ENCODE measurements at regions not wholly inside any gene's neighbourhood (a gene's known extent, or its start where the extent isn't known, plus 50 kb on each side); places are given as distances from the start of the nearest gene placed in this dataset.

DNA sequence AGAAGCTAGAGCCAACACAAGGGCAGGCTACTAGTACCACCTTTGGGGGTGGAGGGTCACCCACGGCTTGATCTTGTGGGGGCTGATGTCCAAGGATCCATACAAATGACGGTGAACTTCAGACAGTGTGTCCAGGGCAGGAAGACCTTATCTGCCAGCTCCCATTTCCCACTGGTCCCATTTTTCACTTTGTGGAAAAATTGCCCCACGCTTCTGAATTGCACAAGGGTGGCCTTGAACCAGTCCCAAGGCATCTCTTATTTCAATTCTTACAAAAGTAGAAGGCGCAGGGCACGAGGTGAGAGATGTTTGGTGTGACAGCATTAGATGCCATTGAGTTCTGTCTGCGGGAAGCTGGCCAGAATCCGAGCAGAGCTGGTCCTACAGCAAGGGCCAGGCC is 252.7 kb upstream of the CELF2 start:
- no peak overlapping the region for H3K27ac Mint-ChIP-seq
- no peak overlapping the region for H3K4me3 Mint-ChIP-seq
- TF ChIP-seq, protein P1, sequence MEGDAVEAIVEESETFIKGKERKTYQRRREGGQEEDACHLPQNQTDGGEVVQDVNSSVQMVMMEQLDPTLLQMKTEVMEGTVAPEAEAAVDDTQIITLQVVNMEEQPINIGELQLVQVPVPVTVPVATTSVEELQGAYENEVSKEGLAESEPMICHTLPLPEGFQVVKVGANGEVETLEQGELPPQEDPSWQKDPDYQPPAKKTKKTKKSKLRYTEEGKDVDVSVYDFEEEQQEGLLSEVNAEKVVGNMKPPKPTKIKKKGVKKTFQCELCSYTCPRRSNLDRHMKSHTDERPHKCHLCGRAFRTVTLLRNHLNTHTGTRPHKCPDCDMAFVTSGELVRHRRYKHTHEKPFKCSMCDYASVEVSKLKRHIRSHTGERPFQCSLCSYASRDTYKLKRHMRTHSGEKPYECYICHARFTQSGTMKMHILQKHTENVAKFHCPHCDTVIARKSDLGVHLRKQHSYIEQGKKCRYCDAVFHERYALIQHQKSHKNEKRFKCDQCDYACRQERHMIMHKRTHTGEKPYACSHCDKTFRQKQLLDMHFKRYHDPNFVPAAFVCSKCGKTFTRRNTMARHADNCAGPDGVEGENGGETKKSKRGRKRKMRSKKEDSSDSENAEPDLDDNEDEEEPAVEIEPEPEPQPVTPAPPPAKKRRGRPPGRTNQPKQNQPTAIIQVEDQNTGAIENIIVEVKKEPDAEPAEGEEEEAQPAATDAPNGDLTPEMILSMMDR (IDR thresholded peaks at IDR 0.05): no peak
- no peaks in the 10 kb centered on the region for H3K36me3 Mint-ChIP-seq (ENCODE audit: low read depth)
- peaks cover 10% of the 10 kb centered on the region for H3K4me1 Mint-ChIP-seq
- no peak for DNase-seq
- peaks cover 4% of the 10 kb centered on the region for H3K9me3 Mint-ChIP-seq
- peaks cover 6% of the 10 kb centered on the region for H3K27me3 Mint-ChIP-seq (ENCODE audit: low read depth, poor library complexity)

DNA sequence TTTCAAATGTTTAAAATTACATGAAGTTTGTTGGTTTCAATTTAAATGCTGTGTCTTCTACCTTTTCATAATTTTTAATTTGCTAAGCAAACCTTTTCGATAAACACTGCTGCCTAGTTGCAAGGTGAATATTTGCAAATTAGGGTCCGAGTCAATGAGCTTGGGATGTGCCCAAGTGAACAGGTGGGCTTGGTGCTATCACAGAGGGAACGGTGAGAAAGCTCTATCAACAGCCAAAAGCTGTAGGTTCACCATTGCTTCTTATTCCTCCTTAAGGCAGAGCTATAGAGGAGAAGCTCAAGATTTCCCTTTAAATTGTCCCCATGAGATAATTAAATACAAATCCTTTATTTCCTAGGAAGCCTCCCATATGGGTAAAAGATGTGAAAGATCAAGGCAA is 245.3 kb upstream of the CELF2 start:
- Mint-ChIP-seq H3K27me3 (ENCODE audit: low read depth, poor library complexity) (peaks cover 9% of the 10 kb centered on the region), H3K4me1 (peaks cover 5% of the 10 kb centered on the region), H3K27ac (no peak overlapping the region), H3K36me3 (ENCODE audit: low read depth) (no peaks in the 10 kb centered on the region), H3K9me3 (peaks cover 4% of the 10 kb centered on the region), H3K4me3 (no peak overlapping the region)
- TF ChIP-seq, protein P1 (IDR thresholded peaks at IDR 0.05): no peak
- no peak for DNase-seq

DNA sequence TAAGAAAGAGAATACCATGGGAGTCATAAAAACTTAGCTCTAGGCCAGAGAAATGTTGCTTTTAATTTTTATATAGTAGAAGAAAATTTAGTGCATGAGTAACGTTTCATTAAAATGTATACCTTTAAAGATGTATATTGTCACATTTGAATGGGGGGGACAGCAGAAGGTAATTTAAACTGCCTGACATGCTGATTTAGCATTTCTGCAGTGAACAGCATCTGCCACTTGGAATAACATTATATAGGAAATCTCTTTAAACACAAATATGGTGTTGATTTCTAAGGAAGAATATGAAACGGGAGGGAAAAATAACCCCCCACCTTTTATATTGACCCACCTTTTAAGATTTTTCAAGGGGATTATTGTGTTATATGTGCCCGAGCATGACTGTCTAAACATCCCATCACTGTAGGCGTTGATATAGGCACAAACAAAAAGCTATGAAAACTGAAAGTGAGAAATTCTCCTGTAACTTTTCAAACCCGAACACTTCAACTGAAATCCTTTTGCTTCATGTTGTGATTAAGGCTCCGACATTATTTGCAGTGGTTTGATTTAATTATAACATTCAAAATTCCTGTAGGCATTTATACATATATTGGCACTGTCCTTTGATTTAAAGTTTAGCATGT is 244.7 kb upstream of the CELF2 start:
- Mint-ChIP-seq H3K9me3 (peaks cover 4% of the 10 kb centered on the region), H3K27me3 (ENCODE audit: low read depth, poor library complexity) (peaks cover 7% of the 10 kb centered on the region), H3K36me3 (ENCODE audit: low read depth) (no peaks in the 10 kb centered on the region), H3K4me3 (no peak overlapping the region), H3K4me1 (peaks cover 5% of the 10 kb centered on the region), H3K27ac (no peak overlapping the region)
- TF ChIP-seq, protein P1 (IDR thresholded peaks at IDR 0.05): no peak
- no peak for DNase-seq

DNA sequence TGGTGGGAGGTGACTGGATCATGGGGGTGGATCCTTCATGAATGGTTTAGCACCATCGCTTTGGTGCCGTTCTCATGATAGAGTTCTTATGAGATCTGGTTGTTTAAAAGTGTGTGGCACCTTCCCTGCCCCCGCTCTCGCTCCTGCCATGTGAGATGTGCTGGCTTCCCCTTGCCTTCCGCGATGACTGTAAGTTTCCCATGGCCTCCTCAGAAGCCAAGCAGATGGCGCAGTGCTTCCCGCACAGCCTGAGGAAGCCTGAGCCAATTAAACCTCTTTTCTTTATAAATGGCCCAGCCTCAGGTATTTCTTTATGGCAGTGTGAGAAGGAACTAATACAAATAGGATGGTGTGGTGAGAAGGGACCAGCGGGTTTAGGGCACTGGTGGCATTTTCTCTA is 243.3 kb upstream of the CELF2 start:
- peaks cover 5% of the 10 kb centered on the region for H3K4me1 Mint-ChIP-seq
- H3K9me3 Mint-ChIP-seq: no peaks in the 10 kb centered on the region
- no peak for DNase-seq
- no peak overlapping the region for H3K27ac Mint-ChIP-seq
- no peaks in the 10 kb centered on the region for H3K36me3 Mint-ChIP-seq (ENCODE audit: low read depth)
- H3K27me3 Mint-ChIP-seq (ENCODE audit: low read depth, poor library complexity): peaks cover 7% of the 10 kb centered on the region
- H3K4me3 Mint-ChIP-seq: no peak overlapping the region
- TF ChIP-seq, protein P1 (IDR thresholded peaks at IDR 0.05): no peak

DNA sequence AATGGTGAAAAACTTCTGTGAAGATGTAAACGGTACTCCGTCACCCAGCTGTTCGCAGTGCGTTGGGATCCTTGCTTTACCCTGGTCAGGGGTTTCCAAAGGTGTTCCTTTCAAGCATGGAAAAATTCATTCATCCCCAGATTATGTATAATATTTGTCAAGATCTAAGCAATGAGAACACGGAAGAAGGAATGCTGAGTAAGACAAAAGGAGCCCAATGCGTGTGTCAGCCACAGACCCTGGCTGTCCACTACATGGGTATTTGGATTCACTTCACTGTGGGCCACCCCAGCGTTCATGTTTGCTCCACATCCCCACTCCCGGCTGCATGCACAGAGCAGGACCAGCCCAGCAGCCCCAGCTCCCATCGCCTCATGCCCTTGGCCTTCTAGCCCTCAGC is 241.3 kb upstream of the CELF2 start:
- Mint-ChIP-seq H3K27ac (no peak overlapping the region), H3K4me3 (no peak overlapping the region), H3K36me3 (ENCODE audit: low read depth) (no peaks in the 10 kb centered on the region), H3K27me3 (ENCODE audit: low read depth, poor library complexity) (peaks cover 5% of the 10 kb centered on the region), H3K9me3 (peaks cover 4% of the 10 kb centered on the region), H3K4me1 (no peaks in the 10 kb centered on the region)
- DNase-seq: no peak
- TF ChIP-seq, protein P1 (IDR thresholded peaks at IDR 0.05): no peak

DNA sequence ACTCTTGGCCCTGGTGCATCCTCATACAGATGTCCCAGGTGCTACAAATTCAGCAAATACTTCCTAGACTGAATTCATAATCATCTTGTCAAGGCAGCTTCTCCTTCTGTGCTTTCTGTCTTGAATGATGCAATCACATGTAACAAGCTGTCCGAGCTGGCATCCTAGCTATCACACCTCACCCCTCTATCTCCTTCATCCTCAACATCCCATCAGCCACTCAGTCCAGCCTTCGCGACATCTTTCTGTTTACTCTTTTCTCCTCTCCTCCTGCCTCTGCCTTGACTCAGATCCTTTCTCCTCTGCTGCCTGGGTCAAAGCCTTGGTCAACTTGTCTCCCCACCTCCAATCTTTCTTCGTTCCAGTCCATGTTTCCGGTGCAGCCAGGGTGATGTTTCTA is 240.4 kb upstream of the CELF2 start:
- peaks cover 7% of the 10 kb centered on the region for H3K27me3 Mint-ChIP-seq (ENCODE audit: low read depth, poor library complexity)
- H3K4me1 Mint-ChIP-seq: no peaks in the 10 kb centered on the region
- no peak overlapping the region for H3K27ac Mint-ChIP-seq
- no peaks in the 10 kb centered on the region for H3K36me3 Mint-ChIP-seq (ENCODE audit: low read depth)
- TF ChIP-seq, protein P1 (IDR thresholded peaks at IDR 0.05): no peak
- DNase-seq: no peak
- H3K4me3 Mint-ChIP-seq: no peak overlapping the region
- H3K9me3 Mint-ChIP-seq: peaks cover 5% of the 10 kb centered on the region

Data from nephron progenitor cell (in vitro differentiated cells).